HCT116 (cell line): ENCODE measurements at regions not wholly inside any gene's neighbourhood (a gene's known extent, or its start where the extent isn't known, plus 50 kb on each side); places are given as distances from the start of the nearest gene placed in this dataset.
A peak's percentile ranks its signal among the peaks of the same experiment; 100 is the strongest.

Experiments
- ATAC-seq: fragments of 200-7000 bp; cut with Tn5 transposase; 2 replicates; pipeline ENCODE4 v1.9.1; 2020; ENCODE audit warnings: mild to moderate bottlenecking, moderate library complexity
- BruUV-seq: library from RNA; stranded (reverse); fragments of 400-500 nt; replicated peaks from 2 replicates; lab custom pipeline; 2021; lab: Mats Ljungman, UMichigan
- CTCF ChIA-PET: fragments of 300-600 bp; sonication (Branson Sonifier 250); formaldehyde crosslinking; loops from one replicate; lab custom pipeline; 2021; ENCODE audit warnings: antibody characterized with exemption; lab: Charles Lee
- POLR2A ChIA-PET: fragments of 300-600, 350-600 bp; sonication (Branson Sonifier 250); formaldehyde crosslinking; loops from one replicate; lab custom pipeline; 2021; ENCODE audit warnings: antibody characterized with exemption; lab: Charles Lee
- RAD21 ChIA-PET, 2 experiments: fragments of 300-600 bp; sonication (Branson Sonifier 250); formaldehyde crosslinking; loops; one replicate each; lab custom pipeline; 2023; ENCODE audit warnings: low total read pairs in 2 of 2; ENCODE audit not compliant: uncharacterized antibody in 2 of 2, unreplicated experiment in 2 of 2, low non-redundant PET in 1 of 2; lab: Charles Lee
- DNase-seq: peaks from one replicate; pipeline ENCODE4 v3.0.0-alpha.2; 2010; ENCODE audit warnings: low read depth, low spot score
- H2AFZ ChIP-seq: fragments of 200-600 bp; shearing (Covaris generic), sonication (generic); 2 replicates; pipeline ENCODE4 v1.6.1; 2017; ENCODE audit warnings: low read depth, mixed run types, mixed read lengths, antibody characterized with exemption, low read length; ENCODE audit not compliant: poor library complexity, severe bottlenecking
- H3K27ac ChIP-seq: 2 replicates; pipeline ENCODE4 v1.5.1; 2012; ENCODE audit warnings: low read depth, low read length
- H3K27me3 ChIP-seq: fragments of 200-600 bp; sonication (generic); 2 replicates; pipeline ENCODE4 v1.6.1; 2016; ENCODE audit warnings: mixed run types, low read length, mixed read lengths; ENCODE audit not compliant: insufficient read depth
- H3K36me3 ChIP-seq, 2 experiments: fragments of 200-500 bp in 1 of 2; fragments of 200-600 bp in 1 of 2; sonication (Bioruptor generic) in 1 of 2; sonication (generic) in 1 of 2; 2 replicates each; pipeline versions ENCODE4 v1.5.1 to v1.6.1; 2014 to 2016; ENCODE audit warnings: low read length in 2 of 2, inconsistent platforms in 1 of 2, mixed read lengths in 1 of 2, mixed run types in 1 of 2; ENCODE audit not compliant: insufficient read depth in 2 of 2, control insufficient read depth in 1 of 2
- H3K4me1 ChIP-seq, 2 experiments: fragments of 200-600 bp in 1 of 2; sonication (generic) in 1 of 2; 2 replicates each; pipeline versions ENCODE4 v1.5.1 to v1.6.1; 2012 to 2017; ENCODE audit warnings: low read length in 2 of 2, inconsistent platforms in 1 of 2, mild to moderate bottlenecking in 1 of 2, mixed read lengths in 1 of 2, mixed run types in 1 of 2, moderate library complexity in 1 of 2; ENCODE audit not compliant: insufficient read depth in 2 of 2, control insufficient read depth in 1 of 2
- H3K4me2 ChIP-seq: fragments of 200-600 bp; sonication (generic); 2 replicates; pipeline ENCODE4 v1.6.1; 2017; ENCODE audit warnings: mixed run types, low read length, mixed read lengths
- H3K4me3 ChIP-seq, 2 experiments: fragments of 200-600 bp in 1 of 2; sonication (generic) in 1 of 2; replicated peaks in 1 of 2; 2 replicates each; pipeline ENCODE4 v1.5.1; 2011 to 2016; ENCODE audit warnings: low read length in 2 of 2, control low read depth in 1 of 2, low read depth in 1 of 2, mild to moderate bottlenecking in 1 of 2, mixed read lengths in 1 of 2, mixed run types in 1 of 2
- H3K79me2 ChIP-seq: fragments of 200-600 bp; sonication (generic); 2 replicates; pipeline ENCODE4 v1.6.1; 2017; ENCODE audit warnings: mild to moderate bottlenecking, mixed run types, low read length, moderate library complexity, mixed read lengths; ENCODE audit not compliant: insufficient read depth
- H3K9ac ChIP-seq: fragments of 200-600 bp; sonication (generic); 2 replicates; pipeline ENCODE4 v1.6.1; 2016; ENCODE audit warnings: low read length, mixed read lengths
- H3K9me2 ChIP-seq: fragments of 200-600 bp; sonication (generic), shearing (Covaris generic); 2 replicates; pipeline ENCODE4 v1.6.1; 2017; ENCODE audit warnings: mixed run types, mild to moderate bottlenecking, moderate library complexity; ENCODE audit not compliant: insufficient read depth
- H3K9me3 ChIP-seq, 2 experiments: fragments of 200-500 bp in 1 of 2; fragments of 200-600 bp in 1 of 2; sonication (Bioruptor generic) in 1 of 2; sonication (generic) in 1 of 2; 2 replicates each; pipeline ENCODE4 v1.6.1; 2014 to 2017; ENCODE audit warnings: low read length in 2 of 2, mixed read lengths in 2 of 2, inconsistent platforms in 1 of 2, low read depth in 1 of 2, mild to moderate bottlenecking in 1 of 2, mixed run types in 1 of 2, moderate library complexity in 1 of 2; ENCODE audit not compliant: control insufficient read depth in 1 of 2, insufficient read depth in 1 of 2
- H4K20me1 ChIP-seq: fragments of 200-600 bp; sonication (generic), shearing (Covaris generic); 2 replicates; pipeline ENCODE4 v1.6.1; 2017; ENCODE audit warnings: mixed run types, mild to moderate bottlenecking, moderate library complexity; ENCODE audit not compliant: insufficient read depth
- ATF3 ChIP-seq: IDR thresholded peaks from 2 replicates; pipeline ENCODE4 v1.6.1; 2012
- CBX3 ChIP-seq: IDR thresholded peaks from 2 replicates; pipeline ENCODE4 v1.6.1; 2012; ENCODE audit warnings: low read depth
- CEBPB ChIP-seq: IDR thresholded peaks from 2 replicates; pipeline ENCODE4 v1.6.1; 2012; ENCODE audit warnings: low read depth
- CTCF ChIP-seq, 3 experiments: fragments of 200-600 bp in 1 of 3; sonication (generic) in 1 of 3; IDR thresholded peaks in 2 of 3; conservative IDR thresholded peaks in 1 of 3; 2 replicates each; pipeline ENCODE4 v1.5.1; 2012 to 2017; ENCODE audit warnings: low read depth in 2 of 3, low read length in 2 of 3, antibody characterized with exemption in 1 of 3, borderline replicate concordance in 1 of 3, control low read depth in 1 of 3, mild to moderate bottlenecking in 1 of 3, mixed read lengths in 1 of 3, mixed run types in 1 of 3, moderate library complexity in 1 of 3; ENCODE audit not compliant: insufficient read depth in 1 of 3
- EZH2phosphoT487 ChIP-seq: fragments of 200-600 bp; IDR thresholded peaks from 2 replicates; pipeline ENCODE4 v1.6.1; 2018; ENCODE audit warnings: antibody characterized with exemption, borderline replicate concordance
- MAX ChIP-seq: IDR thresholded peaks from 2 replicates; pipeline ENCODE4 v1.6.1; 2012
- POLR2A ChIP-seq: IDR thresholded peaks from 2 replicates; pipeline ENCODE4 v1.7.0; 2011; ENCODE audit warnings: borderline replicate concordance; ENCODE audit not compliant: insufficient read depth, insufficient read length; ENCODE audit errors: extremely low read depth
- POLR2AphosphoS5 ChIP-seq: IDR thresholded peaks from 2 replicates; pipeline ENCODE4 v1.6.1; 2011; ENCODE audit warnings: mild to moderate bottlenecking, low read depth, low read length, moderate library complexity
- RAD21 ChIP-seq: IDR thresholded peaks from 2 replicates; pipeline ENCODE4 v1.6.1; 2012; ENCODE audit warnings: low read depth, mild to moderate bottlenecking
- REST ChIP-seq: IDR thresholded peaks from 2 replicates; pipeline ENCODE4 v1.6.1; 2012; ENCODE audit warnings: low read depth
- SIN3A ChIP-seq: IDR thresholded peaks from 2 replicates; pipeline ENCODE4 v1.6.1; 2012; ENCODE audit warnings: low read depth
- SP1 ChIP-seq: IDR thresholded peaks from 2 replicates; pipeline ENCODE4 v1.6.1; 2012; ENCODE audit warnings: low read depth
- intact Hi-C: fragments of 100-400 bp; cut with micrococcal nuclease; formaldehyde crosslinking; loops from 2 replicates; pipeline ENCODE4 v1.10.0; 2022

GRCh38 chr5:39717176-39717897, 292.6 kb upstream of the DAB2 start:
- no peak overlapping the region for H3K4me2 ChIP-seq
- H3K9ac ChIP-seq: no peak overlapping the region
- RAD21 ChIA-PET: no interaction called here
- H3K36me3 ChIP-seq: no peaks in the 10 kb centered on the region
- H2AFZ ChIP-seq: no peak overlapping the region
- H4K20me1 ChIP-seq: no peaks in the 10 kb centered on the region
- no peaks in the 10 kb centered on the region for H3K79me2 ChIP-seq
- ATAC-seq (no peak), DNase-seq (no peak)
- no peak overlapping the region for H3K4me3 ChIP-seq
- H3K9me3 ChIP-seq: no peaks in the 10 kb centered on the region
- H3K9me2 ChIP-seq: no peaks in the 10 kb centered on the region
- intact Hi-C loops: loop anchor here (10.0 kb wide), 1 partner anchor 1927 kb away; no protein-coding TSS in a partner anchor
- no TSS peak for BruUV-seq
- TF ChIP-seq MAX: no peak
- CTCF ChIA-PET: interaction anchor here (0.7 to 1.5 kb wide), 3 partner anchors 38 to 972 kb away, joined by 3 to 4 read pairs (median 3); no protein-coding TSS in a partner anchor
- POLR2A ChIA-PET: no interaction called here
- H3K27ac ChIP-seq: no peak overlapping the region
- H3K4me1 ChIP-seq: no peaks in the 10 kb centered on the region; a peak in 1 of 4 replicates
- H3K27me3 ChIP-seq: no peaks in the 10 kb centered on the region

- RAD21 ChIA-PET: no interaction called here
- Histone ChIP-seq H3K4me1 (no peaks in the 10 kb centered on the region; a peak in 1 of 4 replicates), H3K27me3 (no peaks in the 10 kb centered on the region), H3K9me2 (no peaks in the 10 kb centered on the region), H3K36me3 (no peaks in the 10 kb centered on the region), H3K4me2 (no peak overlapping the region), H3K9ac (no peak overlapping the region), H3K27ac (no peak overlapping the region), H3K79me2 (no peaks in the 10 kb centered on the region), H4K20me1 (no peaks in the 10 kb centered on the region), H2AFZ (peak overlapping the region; percentile 36), H3K4me3 (no peak overlapping the region), H3K9me3 (no peaks in the 10 kb centered on the region)
- POLR2A ChIA-PET: no interaction called here
- DNase-seq (peak; percentile 49), ATAC-seq (peak; percentile 95)
- no TSS peak for BruUV-seq
- intact Hi-C loops: loop anchor here (1.0 to 10.0 kb wide), 2 partner anchors 1020 to 1928 kb away; no protein-coding TSS in a partner anchor
- CTCF ChIA-PET: interaction anchor here (0.7 to 1.5 kb wide), 3 partner anchors 39 to 972 kb away, joined by 3 to 4 read pairs (median 3); no protein-coding TSS in a partner anchor
- TF ChIP-seq SP1: no peak
- no peak for TF ChIP-seq ATF3
- TF ChIP-seq SIN3A: no peak
- peak; percentile 50 to 51 (median 51); a peak in 5 of 6 replicates for TF ChIP-seq CTCF (IDR thresholded peaks at IDR 0.05 in 2 of 3, conservative IDR thresholded peaks at IDR 0.05 in 1 of 3; ENCODE audit: borderline replicate concordance in 1 of 3, insufficient read depth in 1 of 3, low read depth in 2 of 3, low read length in 2 of 3)
- TF ChIP-seq RAD21: peak; percentile 64
- 0 out of 2 replicates have a peak, but pooled peaks have one; percentile 57 for TF ChIP-seq CEBPB
- no peak for TF ChIP-seq REST
- no peak for TF ChIP-seq CBX3
- no peak for TF ChIP-seq POLR2AphosphoS5
- TF ChIP-seq EZH2phosphoT487: no peak
- TF ChIP-seq POLR2A: no peak
Measured at GRCh38 chr5:39716532-39717028, 291.8 kb upstream of the DAB2 start.
